ENCODE measurements at regions not wholly inside any gene's neighbourhood (a gene's known extent, or its start where the extent isn't known, plus 50 kb on each side); places are given as distances from the start of the nearest gene placed in this dataset.
"Not testable (repeated sequence)": the region's sequence is repeated elsewhere in the genome, so short reads cannot be mapped to it uniquely, and the experiment has no call there.

DNA sequence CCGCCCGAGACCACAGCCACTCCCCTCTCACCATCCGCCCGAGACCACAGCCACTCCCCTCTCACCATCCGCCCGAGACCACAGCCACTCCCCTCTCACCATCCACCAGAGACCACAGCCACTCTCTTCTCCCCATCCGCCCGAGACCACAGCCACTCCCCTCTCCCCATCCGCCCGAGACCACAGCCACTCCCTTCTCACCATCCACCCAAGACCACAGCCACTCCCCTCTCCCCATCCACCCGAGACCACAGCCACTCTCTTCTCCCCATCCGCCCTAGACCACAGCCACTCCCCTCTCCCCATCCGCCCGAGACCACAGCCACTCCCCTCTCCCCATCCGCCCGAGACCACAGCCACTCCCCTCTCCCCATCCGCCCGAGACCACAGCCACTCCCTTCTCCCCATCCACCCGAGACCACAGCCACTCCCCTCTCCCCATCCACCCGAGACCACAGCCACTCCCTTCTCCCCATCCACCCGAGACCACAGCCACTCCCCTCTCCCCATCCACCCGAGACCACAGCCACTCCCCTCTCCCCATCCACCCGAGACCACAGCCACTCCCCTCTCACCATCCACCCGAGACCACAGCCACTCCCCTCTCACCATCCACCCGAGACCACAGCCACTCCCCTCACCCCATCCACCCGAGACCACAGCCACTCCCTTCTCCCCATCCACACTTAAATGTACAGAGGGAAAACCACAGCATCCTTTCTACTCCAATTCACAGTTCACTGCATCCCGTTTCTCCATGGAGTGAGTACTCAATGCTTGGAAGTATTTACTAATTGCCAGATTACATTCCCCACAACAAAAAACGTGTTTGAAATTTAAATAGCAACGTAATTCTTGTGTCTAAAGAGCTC, 83.5 kb upstream of the SFSWAP start:
- not testable (repeated sequence) for DNase-seq (ENCODE audit: low spot score)

DNA sequence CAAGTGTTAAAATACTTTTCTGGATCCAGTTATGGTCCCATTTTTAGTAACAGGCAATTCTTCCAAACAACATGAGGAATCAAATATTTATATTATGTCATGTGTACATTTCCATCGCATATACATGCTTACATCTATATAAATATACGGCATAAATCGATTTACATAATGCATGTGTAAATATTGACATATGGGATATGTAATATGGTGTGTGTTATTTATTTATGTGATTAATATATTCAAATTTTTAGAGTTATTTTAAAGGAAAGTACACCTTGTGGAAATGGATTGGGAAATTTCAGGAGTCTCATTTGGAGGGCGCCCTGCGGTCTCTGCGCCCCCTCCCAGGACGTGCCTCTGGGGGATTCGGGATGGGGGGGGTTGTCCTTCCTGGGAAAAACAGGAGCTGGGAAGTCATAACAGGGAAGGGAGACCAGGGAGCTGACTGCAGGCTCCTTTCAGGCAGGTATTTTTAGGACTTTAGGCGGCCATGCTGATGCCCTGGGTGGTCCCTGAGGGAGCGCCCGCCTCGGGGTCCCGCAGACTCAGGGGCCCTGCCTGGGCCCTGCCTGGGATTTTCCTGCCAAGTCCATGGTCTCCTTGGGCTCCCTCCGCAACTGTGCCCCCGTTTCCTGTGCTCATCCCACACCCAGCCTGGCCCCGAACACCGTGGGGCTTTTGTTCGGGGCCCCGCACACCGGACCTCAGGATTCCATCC, 82.7 kb upstream of the SFSWAP start:
- DNase-seq (ENCODE audit: low spot score), result no peak

DNA sequence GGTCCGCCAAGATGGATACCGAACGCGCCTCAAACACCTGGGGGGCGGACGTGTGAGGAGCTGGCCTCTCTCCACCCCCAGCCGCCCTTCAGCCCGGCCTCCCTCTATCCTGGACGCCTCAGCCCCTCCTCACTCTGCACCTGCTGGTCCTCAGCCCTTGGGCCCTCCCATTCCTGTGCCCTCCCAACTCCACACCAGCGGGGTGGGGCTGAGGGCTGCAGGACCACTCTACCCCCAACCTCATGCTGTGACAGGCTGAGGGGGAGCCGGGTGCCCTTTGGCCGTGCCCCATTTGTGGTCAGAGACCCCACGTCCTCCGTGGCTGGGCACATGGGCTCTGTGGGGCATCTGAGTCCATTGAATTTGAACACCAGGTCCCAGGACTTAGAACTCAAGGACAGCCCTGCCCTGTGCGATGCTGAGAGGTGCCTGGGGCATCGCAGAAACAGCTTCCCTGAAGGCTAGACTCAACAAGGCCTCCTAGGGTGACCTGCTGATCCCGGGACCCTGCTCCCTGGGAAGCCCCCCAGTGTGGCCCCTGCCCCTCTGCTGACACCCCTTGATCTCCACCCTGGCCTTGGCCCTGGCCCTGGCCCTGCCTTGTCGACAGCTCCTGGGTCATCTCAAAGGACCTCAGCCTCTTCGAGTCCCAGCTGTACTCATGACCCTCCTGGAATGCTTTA, 82.0 kb upstream of the SFSWAP start:
- DNase-seq (ENCODE audit: low spot score), result no peak

DNA sequence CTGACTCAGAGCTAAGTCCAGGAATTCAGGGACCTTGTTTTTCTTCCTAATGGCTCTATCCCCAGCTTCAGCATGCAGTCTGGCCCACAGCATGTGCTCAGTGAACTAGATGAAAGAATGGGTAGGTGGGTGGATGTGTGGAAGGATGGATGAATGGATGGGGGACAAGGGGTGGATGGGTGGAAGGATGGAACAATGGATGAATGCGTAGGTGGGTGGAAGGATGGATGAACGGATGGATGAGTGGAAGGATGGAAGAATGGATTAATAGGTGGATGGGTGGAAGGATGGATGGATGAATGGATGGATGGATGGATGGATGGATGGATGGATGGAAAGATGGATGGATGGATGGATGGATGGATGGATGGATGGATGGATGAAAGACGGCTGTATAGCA, 79.7 kb upstream of the SFSWAP start:
- no peak for DNase-seq (ENCODE audit: low spot score)

DNA sequence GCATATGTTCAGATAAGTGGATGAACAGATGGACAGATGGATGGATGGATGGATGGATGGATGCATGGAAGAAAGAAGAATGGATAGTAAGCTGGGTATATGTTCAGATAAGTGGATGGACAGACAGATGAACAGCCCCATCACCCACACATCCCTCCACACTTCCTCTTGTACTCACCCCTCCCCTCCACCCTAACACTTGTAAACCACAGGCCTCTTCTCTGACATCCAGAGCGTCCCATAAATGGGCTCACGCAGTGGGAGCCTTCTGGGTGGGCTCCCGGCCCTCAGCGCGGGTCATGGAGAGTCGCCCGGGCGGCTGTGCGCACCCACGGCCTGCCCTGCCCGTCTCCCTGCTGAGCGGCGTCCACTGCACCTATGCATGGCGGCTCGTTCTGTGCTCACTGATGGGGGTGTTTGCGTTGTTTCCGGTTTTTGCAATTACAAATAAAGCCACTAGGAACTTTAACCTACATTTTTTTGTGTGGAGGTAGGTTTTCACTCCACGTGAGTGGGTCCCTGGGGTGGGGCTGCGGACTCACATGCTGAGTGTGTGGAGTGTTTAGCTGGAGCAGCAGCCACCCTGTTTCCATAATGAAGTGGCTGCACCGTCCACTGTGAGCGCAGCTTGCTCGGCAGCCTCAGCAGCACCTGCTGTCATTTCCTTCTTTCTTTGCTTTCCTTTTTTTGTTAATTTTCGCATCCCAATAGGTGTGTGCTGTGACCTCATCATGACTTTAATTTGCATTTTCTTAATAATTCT, 78.8 kb upstream of the SFSWAP start:
- DNase-seq (ENCODE audit: low spot score), result not testable (repeated sequence)

DNA sequence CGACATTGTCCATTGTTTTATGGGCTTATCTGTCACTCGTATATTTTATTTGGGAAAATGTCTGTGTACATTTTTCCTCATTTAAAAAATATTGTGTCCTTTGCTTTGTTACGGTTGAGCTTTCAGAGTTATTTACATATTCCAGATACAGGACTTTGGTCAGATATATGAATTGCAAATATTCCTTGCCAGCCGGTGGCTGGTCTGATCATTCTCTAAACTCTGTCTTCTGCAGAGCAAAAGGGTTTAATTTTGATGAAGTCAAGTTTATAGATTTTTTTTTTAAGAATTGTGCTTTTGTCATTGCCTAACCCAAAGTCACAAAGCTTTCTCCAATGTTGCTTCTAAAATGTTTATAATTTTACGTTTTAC, 78.3 kb upstream of the SFSWAP start:
- not testable (repeated sequence) for DNase-seq (ENCODE audit: low spot score)

DNA sequence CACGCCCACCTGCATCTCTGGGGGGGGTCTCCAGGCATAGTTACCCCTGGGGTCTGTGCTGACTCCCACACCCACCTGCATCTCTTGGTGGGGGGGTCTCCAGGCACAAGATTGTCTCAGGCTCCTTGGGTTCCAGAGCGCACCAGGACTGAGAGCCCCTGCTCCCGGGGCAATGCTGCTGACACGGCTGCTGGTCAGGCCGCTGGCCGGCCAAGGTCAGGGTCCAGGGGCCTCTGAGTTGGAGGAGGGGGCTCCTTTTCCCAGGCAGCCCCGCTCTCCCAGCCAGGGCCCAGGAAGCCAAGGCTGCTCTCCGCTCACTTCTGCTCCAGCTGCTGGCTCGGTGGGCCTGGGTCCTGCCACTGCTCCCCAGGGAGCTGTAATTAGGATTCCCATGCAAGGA, 77.3 kb upstream of the SFSWAP start:
- not testable (repeated sequence) for DNase-seq (ENCODE audit: low spot score)

DNA sequence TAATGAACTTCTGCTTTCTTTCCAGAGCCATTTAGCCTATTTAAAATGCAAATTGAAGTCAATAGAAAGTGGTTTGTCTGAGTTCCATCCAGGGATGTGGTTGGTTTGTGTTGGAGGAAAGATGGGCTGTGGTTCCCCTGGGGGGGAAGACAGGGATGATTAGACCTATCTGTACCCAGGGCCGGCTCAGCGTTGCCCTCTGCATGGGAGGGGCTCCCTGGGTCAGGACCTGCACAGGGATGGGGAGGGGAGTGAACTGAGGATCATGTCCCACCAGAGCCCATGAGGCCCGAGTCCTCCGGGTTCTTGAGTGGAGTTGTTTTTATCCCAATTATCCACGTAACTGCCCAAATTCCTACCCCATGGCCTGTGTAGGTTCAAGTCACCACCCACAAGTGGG, 76.9 kb upstream of the SFSWAP start:
- DNase-seq (ENCODE audit: low spot score), result no peak

DNA sequence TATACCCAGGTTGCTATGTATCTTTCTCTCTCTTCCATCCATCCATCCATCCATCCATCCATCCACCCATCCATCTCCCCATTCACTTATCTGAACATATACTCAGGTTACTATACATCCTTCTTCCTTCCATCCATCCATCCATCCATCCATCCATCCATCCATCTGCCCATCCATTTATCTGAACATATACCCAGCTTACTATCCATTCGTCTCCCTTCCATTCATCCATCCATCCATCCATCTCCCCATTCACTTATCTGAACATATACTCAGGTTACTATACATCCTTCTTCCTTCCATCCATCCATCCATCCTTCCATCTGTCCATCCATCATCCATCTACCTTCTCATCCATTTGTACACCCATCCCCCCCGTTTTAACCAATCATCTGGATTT, 75.9 kb upstream of the SFSWAP start:
- DNase-seq (ENCODE audit: low spot score), result not testable (repeated sequence)

DNA sequence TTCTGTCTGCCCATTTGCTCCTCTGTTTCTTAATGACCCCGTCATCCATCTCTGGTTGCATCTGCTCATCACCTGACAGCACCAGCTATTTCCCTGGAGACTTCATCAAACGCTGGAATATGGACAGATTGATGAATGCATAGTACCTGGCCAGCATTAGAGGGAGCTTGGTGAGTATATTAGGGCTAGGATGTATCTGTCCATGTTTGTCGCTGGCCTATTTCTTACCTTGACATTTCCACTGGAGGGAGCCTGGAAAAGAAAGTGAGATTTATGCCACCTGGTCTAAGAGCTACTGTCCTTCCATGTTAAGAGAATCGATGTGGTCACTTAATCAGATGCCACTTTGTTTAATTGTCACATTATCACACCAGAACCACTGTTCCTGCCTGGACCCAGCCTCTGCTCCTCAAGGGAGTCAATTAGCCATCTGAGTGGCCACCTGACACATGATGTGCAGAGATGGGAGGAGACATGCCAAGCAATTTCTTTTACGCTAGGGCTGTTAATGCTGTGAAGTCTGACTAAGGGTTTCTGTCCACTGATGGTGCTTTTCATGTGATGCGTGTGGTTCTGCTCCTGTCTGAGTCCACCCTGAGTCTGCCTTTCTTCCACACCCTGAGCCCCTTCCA, 75.3 kb upstream of the SFSWAP start:
- DNase-seq (ENCODE audit: low spot score), result no peak

DNA sequence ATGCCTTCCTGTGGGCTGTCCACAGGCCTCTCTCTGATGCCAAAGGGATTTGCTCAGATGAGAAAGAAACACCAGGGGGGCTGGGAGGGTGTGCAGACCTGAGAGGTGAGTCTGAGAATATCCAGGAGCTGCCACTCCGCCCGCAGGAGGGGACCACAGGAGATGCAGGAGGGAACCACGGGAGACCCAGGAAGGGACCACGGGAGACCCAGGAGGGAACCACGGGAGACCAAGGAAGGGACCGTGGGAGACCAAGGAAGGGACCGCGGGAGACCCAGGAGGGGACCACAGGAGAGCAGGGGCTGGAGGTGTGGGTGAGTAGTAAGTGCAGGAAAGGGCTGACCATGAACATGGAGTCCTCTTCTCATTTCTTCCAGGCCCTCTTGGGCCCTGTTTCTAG, 74.6 kb upstream of the SFSWAP start:
- DNase-seq (ENCODE audit: low spot score), result no peak

DNA sequence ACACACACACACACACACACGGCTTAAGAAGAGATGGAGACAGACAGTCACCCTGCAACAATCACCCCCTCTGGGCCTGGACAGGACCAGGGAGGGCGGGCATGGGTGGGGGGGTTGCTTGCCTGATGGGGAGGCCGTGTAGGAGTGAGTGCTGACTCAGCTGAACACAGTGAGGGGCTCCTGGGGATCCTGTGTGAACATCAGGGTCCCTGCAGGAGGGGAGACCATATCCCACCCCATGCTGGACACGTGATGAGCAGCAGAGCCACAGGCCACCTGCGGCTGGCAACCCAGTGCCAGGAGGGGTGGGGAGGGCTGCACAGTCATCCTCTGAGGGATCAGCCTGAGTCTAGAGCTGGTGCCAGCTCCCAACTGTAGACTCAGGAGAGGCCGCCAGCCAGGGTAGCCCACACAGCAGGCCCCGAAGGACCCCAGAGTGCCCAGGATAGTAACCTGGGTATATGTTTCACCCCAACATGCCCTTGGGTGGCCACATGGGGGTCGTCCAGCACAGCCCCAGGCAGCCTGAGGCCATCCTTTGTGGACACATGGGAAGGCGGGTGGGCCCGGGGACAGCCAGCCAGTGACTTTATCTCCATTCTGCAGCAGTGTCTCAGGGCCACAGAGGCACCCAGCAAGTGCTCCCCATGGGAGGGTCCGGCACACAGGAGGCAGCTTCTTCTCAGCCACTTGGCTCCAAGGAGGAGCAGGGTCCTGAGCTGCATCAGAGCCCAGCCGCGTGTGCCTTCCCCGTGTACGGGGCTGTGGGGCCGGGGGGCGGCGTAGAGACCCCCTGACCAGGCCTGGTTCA, 73.7 kb upstream of the SFSWAP start:
- no peak for DNase-seq (ENCODE audit: low spot score)

DNA sequence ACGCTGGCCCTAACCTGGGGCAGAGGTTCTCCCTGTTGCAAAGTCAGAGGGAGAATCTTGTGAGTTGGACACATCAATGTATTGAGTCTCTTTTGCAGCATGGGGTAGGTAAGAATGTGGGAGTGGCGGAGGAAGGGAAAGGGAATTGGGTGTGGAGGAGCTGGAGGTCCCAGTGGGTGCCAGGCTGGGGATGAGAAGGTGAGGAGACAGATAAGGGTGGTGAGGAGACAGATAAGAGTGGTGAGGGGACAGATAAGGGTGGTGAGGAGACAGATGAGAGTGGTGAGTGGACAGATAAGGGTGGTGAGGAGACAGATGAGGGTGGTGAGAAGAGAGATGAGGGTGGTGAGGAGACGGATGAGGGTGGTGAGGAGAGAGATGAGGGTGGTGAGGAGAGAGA, 72.9 kb upstream of the SFSWAP start:
- DNase-seq (ENCODE audit: low spot score), result no peak

DNA sequence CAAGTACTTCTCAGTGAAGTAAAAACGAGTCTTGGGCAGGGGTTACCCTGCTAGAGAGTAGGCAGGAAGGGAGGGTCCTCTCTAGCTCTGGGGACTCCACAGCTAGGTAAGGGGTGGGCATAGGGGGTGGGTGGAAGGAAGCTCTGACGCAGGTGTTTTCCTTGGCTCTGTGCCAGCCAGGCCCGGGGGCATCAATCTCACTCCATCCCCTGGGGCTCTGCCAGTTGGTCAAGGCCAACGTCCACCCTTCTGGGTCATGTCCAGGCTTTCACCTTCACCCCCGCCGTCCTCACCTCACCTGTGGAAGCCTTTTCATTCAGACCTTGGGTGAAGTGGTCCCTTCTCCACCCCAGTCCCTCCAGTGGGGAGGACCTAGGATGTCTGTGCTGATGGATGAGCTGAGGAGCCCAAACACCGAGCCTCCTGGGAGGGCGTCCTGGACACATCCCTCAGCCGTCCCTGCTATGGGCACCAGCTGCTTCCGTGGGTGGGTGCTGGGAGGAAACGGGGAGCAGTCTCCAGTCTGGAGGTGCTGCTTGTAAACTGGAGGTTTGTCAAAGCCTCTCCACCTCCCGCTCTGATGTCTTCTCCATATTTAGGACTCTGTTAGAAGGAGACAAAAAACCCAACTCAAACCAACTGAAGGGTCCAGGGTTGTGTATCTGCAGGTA, 71.5 kb upstream of the SFSWAP start:
- no peak for DNase-seq (ENCODE audit: low spot score)

DNA sequence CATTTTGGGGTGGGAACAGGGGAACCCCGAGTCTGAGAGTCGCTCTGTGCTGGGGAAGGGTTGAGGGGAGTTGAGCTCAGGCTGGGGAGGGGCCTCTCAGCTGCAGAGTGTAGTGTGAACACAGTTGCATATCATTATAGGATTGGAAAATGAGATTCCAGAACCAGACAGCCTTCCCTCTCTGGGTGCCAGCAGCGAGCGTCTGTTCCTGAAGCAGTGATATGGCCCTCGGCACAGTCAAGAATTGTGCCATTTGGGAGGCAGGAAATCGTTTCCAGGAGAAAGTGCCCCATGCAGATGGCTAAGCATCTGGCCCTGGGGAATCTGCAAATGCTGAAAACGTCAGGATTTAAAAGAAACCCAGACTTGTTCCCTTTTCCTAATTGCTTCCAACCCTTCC, 70.4 kb upstream of the SFSWAP start:
- DNase-seq (ENCODE audit: low spot score), result no peak

DNA sequence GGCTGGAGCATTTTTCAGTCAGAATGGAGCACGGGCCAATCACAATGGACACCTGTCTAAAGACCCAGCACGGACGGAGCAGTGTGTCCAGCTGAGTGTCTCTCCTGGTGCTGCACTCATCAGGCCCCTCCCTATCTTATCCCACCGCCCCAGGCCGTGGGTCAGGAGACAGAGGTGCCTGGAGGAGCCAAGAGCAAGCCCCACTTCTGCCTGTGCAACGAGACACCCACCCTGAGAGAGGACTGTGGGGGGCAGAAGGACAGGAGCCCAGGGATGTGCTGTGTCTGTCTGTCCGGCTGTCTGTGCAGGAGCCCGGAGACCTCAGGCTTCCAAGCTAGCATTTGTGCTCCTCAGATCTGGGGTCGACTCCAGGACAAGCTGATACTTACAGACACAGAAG, 69.6 kb upstream of the SFSWAP start:
- DNase-seq (ENCODE audit: low spot score), result no peak

DNA sequence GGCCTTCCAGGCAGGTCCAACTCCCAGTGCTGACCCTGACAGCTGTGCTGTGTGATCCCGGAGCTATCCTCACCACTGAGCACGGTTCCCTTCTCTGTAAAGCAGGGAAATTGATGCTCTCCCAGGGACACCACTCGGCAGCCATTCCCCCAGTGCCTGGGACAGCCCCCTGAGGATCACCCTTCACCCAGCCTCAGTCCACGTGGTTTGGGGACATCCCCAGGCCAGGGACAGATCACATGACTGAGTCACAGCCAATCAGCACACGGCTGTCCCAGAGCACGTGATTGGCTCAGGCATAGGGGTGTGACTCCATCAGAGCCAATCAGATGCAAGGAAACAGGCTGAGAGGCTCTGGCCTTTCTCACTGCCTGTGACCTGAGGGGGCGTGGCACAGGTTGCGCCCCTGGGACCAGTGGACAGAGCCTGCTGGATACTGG, 68.8 kb upstream of the SFSWAP start:
- no peak for DNase-seq (ENCODE audit: low spot score)

DNA sequence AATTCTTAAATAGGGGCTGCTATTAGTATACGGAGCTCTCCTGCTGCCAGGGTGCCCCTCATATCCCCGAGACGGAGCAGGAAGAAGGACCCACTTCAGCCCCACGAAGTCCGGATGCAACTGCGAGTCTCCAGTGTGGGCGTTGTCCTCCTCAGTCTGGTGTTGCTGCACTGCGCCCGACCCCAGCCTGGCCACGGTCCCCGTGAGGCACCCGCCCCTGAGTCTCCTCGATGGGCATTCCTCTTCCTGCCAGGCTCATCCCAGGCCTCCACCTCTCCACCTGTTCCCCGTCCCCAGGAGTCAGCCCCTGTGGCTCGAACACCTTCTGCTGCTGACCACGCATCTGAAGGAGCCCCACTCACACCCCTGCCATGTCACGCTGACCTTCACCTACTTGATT, 68.1 kb upstream of the SFSWAP start:
- no peak for DNase-seq (ENCODE audit: low spot score)

DNA sequence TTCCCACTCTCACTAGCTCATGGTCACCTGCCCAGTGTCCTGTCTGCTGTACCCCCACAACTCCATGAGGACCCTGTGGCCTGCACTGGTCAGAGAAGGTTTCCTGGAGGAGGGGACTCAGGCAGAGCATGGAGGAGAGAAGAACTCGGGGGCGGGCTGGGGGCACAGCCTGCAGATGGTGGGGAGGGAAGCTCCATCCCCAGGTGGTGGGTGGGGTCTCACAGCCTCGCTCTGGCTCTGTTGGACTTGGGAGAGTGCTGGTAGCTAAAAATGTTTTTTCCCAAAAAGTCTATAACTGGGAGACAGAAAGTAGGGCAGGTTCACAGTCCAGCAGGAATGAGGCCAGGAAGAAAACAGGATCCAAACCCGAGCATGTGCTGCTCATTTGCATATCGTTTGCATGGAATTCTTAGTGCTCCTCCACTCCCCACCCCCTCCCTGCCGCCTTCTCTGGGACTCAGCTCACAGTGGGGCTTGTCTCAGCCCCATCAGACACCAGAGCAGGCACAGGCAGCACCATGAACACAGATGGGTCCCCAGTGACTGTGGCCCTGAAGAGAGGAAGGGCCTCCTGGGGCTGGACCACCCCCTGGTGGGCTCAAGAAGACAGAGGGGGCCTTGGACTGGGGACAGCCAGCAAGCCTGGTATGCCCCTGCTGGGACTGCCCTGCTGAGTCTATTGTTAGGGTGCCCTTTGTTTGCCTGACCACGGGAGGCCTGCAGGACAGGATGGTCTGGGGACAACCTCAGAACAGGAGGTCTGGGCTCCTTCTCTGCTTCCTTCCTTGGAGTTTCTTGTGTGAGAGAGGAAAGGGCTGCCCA, 67.0 kb upstream of the SFSWAP start:
- no peak for DNase-seq (ENCODE audit: low spot score)

All from mucosa of gallbladder (tissue), 1 donor.